Suppressor macrophage treated with lipopolysaccharide for 1 hour (primary cell): ENCODE measurements at regions not wholly inside any gene's neighbourhood (a gene's known extent, or its start where the extent isn't known, plus 50 kb on each side); places are given as distances from the start of the nearest gene placed in this dataset.

ENCODE experiments used
- DNase-seq, 3 donors: peaks; one replicate each; pipeline ENCODE4 v3.0.0-alpha.2; 2020 to 2022

GRCh38 chr20:62545901-62546525, 70.2 kb upstream of the GATA5 start:
- no peak for DNase-seq

GRCh38 chr20:62546606-62547005, 70.8 kb upstream of the GATA5 start:
- DNase-seq, result no peak

DNA sequence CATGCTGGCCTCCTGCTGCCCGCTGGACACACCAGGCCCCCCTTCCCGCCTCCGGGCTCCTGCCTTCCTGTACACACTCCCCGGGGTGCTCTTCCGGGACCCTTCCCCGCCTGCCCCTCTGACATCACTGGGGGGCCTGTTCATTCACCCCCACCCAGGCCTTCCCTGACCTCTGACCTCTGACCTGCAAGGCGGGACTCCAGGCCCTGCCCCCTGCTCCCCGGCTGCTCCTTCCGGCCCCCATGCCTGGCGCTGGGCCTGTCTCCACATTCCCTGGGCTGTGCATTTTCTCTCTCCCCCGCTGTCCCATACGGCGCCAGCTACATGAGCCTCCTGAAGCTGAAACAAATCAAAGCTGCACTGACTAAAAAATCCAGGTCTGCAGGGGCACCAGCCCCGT, 71.6 kb upstream of the GATA5 start:
- no peak for DNase-seq

- peak in 1 of 3 donors; percentile 31 for DNase-seq
These were observed 72.7 kb upstream of the GATA5 start for GRCh38 chr20:62548471-62548870.

GRCh38 chr20:62549029-62549428, 73.2 kb upstream of the GATA5 start:
- no peak for DNase-seq

DNA sequence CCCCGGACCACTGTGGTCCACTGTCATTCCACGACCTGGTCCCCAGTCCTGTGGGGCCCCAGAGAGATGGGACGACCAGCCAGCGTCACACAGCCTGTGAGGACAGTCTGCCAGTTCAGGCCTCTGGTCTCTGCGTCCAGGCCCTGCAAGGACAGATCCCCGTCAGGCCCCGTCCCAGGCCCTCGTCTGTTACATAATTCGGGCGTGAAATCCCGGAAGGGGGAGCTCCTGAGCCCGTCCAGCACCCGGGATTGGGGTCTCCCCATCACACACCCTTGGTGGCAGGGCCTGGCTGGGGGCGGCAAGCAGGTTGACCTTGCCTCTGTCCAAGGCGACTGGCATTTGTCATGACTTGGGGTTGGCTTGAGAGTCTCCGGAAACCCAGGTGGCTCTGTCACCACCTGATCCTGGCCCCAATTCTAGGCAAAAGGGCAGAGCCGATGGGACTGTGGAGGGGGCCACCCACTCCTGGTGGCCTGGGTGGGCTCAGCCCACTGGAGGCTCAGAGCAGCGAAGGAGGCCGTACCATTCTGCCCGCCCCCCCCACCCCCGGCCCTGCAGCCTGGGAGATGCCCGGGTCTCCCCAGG, 73.8 kb upstream of the GATA5 start:
- DNase-seq, result no peak

GRCh38 chr20:62550087-62550632, 74.4 kb upstream of the GATA5 start:
- peak in 1 of 3 donors; percentile 25 for DNase-seq

DNA sequence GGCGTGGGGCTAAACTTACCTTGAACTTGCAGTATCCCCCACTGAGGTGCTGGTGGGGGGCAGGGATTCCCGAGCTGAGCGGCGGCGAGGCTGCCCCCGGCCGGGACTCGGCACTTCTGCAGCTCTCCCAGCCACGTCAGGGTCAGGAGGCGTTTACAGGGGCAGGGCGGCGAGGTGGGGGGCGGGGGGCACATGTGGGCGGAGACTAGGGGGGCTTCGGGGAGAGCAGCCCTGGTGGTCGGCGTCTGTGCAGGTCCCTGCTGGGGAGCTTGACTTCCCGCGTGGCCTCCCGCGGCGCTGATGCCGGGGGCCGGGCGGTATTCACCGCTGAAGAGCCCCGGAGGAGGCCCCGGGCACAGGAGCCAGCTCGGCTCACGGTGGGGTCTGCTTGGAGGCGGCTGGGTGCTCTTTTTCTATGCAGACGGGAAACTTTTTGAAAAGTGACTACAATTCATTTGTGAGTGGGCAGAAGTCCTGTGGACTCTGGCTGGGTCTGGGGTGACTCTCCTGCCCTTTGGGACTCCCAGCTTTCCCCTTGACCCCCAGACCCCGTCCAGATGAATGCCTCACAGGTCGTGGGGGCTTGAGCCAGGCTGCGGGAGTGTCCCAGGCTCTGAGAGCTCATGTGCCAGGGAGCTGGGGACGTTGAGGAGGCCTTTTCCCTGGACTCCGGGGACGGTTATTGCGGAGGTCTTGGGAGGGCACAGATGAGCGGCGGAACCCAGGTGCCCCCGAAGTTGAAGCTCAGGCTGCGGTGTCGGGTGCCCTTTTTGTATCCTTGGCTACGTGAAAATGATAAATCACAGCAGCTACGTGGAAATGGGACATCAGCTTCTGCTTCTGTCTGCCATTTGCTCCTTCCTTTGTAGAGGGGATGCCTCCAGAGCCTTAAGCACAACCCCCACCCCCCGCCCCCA, 75.9 kb upstream of the GATA5 start:
- peak in 1 of 3 donors; percentile 21 for DNase-seq

- DNase-seq, result no peak
These were observed 76.8 kb upstream of the GATA5 start for GRCh38 chr20:62552613-62553012.

DNA sequence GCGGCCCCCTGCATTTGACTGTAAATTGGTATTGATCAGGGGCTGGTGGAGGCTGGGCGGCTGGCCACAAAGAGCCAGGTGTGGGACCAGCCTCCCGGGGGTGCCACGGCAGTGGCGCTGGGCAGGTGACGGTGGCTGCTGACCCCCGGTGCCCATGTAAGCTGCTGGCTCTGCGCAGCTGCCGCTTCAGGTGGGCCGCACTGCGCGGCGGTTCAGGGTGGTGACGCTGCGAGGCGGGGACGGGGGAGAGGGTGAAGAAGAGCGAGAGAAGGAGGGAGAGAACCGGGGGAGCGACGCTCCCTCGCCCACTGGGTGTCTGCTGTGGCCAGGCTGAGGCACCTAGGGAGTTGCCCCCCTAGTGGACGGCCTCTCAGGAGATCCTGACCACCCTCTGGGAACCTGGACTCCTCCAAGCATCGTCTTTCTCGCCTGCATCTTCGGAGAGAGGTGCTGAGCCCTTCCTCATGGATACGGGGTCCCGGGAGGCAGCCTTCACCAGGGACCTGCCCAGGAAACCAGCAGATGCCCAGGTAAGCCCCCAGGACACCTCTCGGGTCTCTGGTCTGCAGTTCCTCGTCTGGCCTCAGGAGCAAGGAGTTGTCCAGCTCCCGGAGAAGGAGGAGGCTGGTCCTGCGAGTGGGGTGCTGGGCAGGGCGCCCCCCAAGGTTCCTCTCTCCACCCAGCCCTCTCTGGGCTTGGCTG, 77.5 kb upstream of the GATA5 start:
- no peak for DNase-seq

GRCh38 chr20:62553838-62554161, 78.0 kb upstream of the GATA5 start:
- DNase-seq, result no peak

- DNase-seq, result no peak
These were observed 78.6 kb upstream of the GATA5 start for GRCh38 chr20:62554214-62554897.

DNA sequence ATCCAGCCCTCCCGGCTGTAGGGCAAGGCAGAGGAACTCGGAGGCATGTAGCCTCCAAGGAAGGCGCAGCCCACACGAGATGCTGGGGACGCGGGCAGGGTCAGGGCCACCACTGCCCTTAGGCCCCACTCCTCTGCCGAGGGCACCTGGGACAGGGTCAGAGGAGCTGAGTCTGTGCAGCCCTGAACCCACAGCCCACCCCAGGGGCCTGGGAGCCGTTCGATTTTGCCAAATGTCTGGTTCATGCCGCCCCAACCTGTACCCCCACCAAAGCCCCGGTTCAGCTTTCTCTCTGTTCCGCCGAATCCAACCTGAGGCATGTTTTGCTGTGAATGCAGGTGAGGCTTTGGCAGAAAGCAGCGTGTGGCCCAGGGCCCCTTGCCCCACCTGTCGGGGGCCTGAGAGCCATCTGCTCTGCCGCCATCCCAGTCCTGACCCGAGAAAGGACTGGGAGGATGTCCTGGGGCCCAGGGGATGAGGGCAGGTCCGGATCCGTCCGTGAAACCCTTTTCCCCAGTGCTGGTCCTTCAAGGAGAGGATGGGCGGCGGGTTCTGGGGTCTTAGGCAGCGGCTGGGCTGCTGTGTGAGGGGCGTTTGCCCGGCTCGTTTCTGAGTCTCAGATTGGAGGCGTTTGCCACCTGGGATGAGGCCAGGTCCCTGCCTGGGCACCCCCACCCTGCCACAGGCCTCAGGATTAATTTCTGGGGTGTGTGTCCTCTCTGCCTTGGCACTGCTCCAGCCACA, 79.3 kb upstream of the GATA5 start:
- no peak for DNase-seq

DNA sequence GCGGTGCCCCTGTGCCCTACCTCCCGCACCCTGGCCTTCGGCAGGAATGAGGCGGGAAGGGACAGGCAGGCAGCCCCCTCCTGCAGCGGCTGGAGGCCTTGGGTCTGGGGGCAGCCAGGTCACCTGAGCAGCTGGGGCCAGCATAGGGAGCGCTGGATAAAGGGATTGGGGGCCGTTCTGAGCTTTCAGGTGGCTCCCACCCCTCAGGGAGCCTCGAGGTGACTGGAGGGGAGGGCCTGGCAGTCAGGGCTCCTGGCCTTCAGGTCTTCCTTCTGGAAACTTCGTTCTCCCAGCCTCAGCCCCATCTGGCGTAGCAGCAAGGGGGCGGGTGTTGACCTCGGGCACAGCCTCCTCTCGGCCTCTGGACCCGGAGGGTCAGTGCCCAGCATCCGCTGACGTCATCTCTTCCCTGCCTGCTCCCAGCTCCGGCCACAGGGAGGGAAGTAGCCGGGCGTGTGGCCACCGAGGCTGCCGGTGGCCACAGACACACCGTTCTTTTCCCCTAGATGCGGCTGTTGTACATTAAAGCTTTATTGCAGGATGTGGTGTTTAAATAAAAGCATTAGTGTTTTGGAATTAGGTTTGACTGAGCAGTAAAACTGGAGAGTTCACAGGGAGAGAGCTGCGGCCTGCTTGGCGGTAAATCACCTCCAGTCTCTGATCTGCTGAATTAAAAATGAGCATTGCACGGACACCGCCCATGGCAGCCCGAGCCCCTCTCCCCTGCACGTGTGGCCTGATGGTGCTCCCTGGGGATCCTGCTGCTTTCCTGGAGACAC, 80.0 kb upstream of the GATA5 start:
- DNase-seq, result no peak

GRCh38 chr20:62557462-62557861, 81.7 kb upstream of the GATA5 start:
- no peak for DNase-seq

DNA sequence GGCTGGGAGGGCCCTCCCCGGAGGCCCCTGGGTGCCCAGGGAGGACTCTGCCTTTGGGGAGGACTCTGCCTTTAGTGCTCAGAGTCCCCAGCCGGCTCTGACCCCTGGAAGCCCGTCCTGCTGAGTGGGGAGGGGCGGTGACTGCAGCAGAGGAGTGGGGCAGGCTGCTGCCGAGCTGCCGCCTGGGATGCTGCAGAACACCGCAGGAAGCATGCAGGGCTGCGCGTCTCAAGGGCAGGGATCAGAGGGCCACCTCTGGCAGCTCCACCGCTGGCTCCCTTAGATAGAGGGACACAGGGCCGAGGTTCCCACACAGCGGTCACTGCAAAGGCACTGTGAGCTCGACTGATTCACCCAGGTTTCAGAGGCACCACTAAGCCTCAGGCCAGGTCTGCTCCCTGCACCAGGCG, 82.2 kb upstream of the GATA5 start:
- DNase-seq, result no peak

GRCh38 chr20:62558779-62559178, 83.0 kb upstream of the GATA5 start:
- no peak for DNase-seq

DNA sequence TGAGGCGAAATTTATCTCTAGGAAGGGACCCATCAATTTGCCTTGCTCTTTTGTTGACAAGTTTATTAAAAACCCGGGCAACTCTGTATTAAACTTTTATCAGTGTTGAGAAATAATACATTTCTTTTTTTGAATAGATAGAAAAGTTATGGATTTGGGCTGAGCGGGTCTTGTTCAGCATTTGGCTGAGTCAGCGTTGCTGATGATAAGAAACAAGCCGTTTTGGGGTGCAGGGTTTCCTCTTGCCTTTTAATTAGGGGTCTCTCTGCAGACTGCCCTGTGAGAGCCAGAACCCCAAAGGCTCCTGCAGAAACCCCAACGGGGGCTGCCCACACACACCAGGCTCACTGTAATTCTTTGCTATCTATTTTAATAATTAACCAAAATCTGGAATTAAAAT, 82.1 kb upstream of the SLCO4A1 start:
- DNase-seq, result no peak

DNA sequence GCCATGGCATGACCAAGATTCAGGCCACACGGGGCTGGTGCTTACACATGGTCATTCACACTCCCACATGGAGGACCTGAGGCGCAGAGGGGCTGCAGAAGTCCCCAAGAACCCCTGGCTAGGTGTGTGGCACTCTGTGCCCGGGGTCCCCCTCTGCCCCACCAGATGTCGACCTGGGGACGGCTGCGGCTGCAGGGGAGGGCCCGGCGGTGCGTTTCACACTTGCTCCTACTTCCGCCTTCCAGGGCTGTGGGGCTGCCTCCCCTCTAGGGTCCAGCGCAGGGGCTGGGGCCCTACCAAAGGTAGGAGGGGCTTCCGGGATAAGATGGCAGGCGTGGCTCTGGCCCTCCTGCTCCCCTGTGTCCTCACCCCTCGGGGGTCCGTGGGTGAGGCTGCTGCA, 81.1 kb upstream of the SLCO4A1 start:
- no peak for DNase-seq

- DNase-seq, result no peak
These were observed 80.4 kb upstream of the SLCO4A1 start for GRCh38 chr20:62561948-62562347.

- DNase-seq, result no peak
These were observed 79.5 kb upstream of the SLCO4A1 start for GRCh38 chr20:62562831-62563230.
